ENCODE measurements at regions not wholly inside any gene's neighbourhood (a gene's known extent, or its start where the extent isn't known, plus 50 kb on each side); places are given as distances from the start of the nearest gene placed in this dataset.

DNA sequence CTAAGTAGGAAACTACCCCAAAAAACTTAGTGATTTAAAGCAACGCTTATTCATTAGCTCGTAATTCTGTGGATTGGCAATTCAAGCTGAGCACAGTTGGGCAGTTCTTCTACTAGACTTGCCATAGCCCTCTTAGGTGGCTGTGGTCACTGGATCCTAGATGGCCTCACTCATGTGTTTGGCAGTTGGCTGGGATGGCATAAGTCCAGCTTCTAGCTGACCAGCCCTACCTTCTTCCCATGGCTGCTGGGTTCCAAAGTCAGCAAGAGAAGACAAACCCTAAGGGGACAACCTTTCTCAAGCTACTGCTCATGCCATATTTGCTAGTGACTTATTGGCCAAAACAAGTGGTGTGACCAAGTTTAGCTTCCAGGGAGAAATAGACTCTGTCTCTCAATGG lies 95.3 kb downstream of the COPS8 start:
- Histone ChIP-seq H3K27ac (no peak overlapping the region), H3K4me3 (no peak overlapping the region)
- TF ChIP-seq CTCF (IDR thresholded peaks at IDR 0.05) = no peak
- DNase-seq (ENCODE audit: low spot score) = no peak

DNA sequence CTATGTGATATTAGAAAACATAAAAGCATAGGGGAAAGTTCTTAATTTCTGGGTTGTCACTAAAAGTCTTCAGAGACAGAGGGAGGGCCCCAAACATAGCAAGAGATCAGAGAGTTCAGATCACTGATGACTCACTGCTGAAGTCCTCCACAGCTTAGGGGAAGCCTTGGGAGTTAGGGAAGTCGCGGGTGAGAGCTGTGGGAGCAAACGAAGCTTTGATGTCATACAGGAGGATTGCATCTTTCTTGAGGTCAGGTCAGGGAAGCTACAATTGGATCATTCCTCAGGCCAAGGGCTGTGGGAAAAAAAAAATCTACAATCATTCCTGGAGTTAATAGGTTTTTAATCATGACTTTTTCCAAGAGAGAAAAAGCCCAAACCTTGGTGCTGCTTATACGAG lies 96.2 kb downstream of the COPS8 start:
- DNase-seq (ENCODE audit: low spot score) = no peak
- no peak overlapping the region for H3K4me3 ChIP-seq
- no peak overlapping the region for H3K27ac ChIP-seq
- no peak for TF ChIP-seq CTCF (IDR thresholded peaks at IDR 0.05)

DNA sequence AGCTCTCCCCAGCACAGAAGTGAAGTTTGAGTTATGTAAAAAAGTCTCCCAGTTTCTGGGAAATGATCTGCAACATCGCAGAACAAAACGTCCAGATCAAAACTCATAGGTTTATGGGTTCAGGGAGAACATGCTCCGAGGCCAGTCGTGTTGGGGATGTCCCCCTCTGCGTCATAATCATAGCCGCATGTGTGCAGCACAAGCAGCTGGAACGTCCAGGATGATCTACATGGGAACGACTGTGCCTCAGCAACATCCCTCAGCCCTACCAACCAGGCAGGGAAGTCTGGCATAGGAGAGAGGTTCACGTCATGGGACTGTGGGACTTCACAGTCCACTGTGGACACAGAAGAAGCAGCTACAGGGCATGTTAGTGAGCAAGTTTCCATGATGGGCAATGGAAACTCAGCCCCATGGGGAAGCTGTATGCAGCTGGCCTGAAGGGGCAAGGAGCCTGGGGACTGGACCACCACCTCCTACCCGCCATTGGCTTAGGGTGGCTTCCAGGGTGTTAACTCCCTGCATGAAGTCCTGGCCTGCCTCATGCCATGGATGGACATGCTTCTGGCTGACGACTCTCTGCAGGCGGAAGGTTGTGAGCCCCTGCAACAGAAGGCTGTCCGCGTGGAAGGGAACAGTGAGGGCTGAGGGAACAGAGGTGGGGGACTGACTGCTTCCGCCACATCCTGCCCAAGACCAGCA lies 96.9 kb downstream of the COPS8 start:
- Histone ChIP-seq H3K4me3 (no peak overlapping the region), H3K27ac (no peak overlapping the region)
- no peak for DNase-seq (ENCODE audit: low spot score)
- TF ChIP-seq CTCF (IDR thresholded peaks at IDR 0.05) = no peak

DNA sequence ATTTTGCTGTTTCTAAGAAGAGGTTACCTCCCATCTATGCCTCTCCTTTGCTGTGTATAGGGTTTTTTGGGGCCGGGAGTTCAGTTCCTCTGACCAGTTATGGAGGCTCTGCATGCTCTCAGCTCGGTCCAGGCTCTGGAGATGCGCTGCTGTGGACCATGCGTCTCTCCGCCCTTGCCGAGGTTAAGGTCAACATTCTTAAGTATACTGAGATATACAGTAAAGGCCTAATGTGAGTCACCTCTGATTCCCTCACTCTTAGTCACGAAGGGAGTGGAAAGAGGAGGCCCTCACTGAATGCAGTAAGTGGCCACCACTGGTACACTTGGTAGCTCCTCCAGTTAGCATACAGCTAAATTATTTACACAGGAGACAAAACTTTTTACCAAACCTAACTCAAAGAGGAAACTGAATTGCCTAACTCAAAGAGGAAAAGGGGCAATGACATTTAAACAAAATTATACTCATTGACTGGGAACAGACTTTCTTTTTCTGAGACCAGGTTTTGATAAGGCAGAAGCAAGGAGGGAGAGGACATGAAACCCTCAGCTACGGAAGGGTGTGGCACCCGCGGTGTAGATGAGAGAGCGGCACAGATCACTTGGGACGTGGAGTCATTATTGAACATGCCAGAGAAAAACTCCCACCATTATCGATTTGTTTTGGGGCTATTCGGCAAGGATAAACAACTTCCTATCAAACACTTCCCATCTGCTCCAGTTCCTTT lies 98.7 kb downstream of the COPS8 start:
- no peak overlapping the region for H3K27ac ChIP-seq
- no peak overlapping the region for H3K4me3 ChIP-seq
- TF ChIP-seq CTCF (IDR thresholded peaks at IDR 0.05) = no peak
- DNase-seq (ENCODE audit: low spot score) = no peak

- TF ChIP-seq CTCF (IDR thresholded peaks at IDR 0.05) = no peak
- no peak for DNase-seq (ENCODE audit: low spot score)
- no peak overlapping the region for H3K27ac ChIP-seq
- no peak overlapping the region for H3K4me3 ChIP-seq
Observed at GRCh38 chr2:237184919-237185552, 99.3 kb downstream of the COPS8 start.

- Histone ChIP-seq H3K27ac (no peak overlapping the region), H3K4me3 (no peak overlapping the region)
- TF ChIP-seq CTCF (IDR thresholded peaks at IDR 0.05) = no peak
- no peak for DNase-seq (ENCODE audit: low spot score)
Observed at GRCh38 chr2:237185553-237185925, 99.8 kb downstream of the COPS8 start.
